ENCODE measurements at regions not wholly inside any gene's neighbourhood (a gene's known extent, or its start where the extent isn't known, plus 50 kb on each side); places are given as distances from the start of the nearest gene placed in this dataset.

DNA sequence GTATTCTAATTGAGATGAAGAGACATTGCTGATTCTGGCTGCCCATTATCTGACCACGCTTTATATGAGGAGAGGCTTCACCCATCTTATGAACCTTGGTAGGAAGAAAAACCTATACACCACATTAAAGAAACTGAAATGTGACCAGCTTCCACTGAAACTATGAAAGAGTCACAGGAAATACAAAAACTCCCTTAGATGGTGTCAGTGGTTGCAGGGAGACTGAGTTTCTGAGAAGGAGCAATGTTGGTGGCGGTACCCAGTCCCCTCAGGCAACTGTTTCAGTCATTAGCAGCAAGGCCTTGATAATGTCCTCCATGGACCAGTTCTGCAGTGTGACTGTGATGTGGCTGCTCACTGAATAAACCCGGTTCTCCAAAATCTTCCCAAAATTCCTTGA lies 110.5 kb upstream of the FTMT start:
- no peak for DNase-seq (ENCODE audit: low spot score)

DNA sequence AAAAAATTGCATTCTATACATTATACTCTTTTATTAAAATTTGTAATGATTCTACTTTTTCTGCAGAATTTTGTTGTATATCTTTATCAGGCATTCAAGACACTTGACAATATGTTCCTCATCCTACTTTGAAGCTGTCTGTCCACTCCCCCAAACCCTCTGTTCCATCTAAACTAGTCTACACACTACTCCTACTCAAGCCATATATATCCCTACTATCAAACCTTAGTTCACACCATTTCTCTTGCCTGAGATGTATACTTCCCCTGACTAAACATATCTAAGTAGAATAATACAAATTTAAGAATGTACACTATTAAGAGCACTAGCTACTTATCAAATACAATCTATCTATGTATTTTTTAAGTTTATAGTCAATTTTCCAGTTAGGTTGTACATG lies 107.1 kb upstream of the FTMT start:
- DNase-seq (ENCODE audit: low spot score): no peak

DNA sequence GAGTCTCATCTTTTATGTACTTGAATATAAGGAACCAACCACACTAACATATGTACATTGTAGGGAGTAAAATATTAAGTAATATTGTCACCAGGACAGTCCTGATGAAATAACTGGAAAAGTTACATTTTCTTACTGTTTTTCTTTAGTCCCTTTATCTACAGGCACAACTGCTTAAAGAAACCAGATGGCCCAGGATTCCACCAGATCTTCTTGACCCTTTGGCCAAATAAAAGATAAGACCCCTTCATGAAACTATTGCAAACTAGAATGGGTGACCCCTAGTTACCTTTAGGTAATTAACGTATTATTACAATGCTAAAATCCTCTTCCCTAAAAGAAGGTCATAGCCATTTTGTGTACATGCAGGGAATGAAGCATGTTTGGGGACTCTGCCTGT lies 106.3 kb upstream of the FTMT start:
- no peak for DNase-seq (ENCODE audit: low spot score)

DNA sequence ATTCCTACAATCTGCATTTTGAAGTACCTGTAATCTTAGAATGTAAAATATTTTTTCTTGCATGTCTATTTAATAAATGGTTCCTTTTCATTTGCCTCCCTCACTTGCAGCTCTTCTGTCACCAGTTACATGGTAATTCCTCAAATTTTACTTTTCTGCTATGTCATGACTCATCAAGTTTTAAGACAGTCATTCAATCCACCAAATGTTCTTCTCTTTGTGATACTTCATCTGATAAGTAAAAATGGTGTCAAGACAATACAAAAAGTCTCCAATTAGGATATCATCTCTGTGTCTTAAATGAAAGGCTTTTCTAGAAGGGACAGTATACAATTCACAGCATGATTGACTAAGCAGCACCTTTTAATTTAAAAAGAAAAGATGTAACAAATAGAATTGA lies 104.9 kb upstream of the FTMT start:
- DNase-seq (ENCODE audit: low spot score): no peak

DNA sequence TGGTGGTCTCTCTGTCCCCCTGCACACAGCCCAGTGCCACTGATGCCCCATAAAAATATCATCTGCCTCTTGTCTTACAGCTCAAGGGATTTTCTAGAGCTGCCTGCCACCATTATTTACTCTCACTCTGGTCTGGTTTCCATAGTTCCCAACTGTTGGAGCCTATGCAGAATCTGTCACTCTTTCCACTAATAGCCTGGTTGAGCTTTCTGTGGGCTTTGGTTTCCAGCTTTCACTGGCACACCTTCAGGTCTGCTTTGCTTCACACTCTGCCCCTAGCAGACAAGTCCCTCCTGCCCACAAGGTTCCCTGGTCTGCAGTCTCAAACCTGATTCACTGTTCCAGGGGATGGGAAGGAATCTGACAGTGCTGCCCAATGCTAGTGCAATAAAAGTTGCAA lies 103.0 kb upstream of the FTMT start:
- DNase-seq (ENCODE audit: low spot score): no peak

DNA sequence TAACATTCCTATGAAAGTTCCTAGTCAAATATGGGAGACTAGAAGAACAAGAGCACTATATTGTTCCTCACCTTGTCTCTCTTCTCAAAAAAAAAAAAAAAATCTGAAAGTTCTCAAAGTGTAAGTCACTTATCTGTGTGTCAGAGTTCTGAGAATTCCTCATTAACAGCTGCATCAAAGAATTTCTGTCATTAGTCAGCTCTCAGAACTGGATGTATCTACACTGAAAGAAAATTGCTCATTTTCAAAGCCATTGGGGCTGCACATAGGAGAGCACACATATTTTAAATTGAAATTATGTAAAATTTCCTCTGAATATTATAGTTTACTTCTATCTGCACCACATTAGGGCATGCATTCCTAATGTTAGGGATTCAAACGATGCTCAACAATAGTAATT lies 99.5 kb upstream of the FTMT start:
- no peak for DNase-seq (ENCODE audit: low spot score)

DNA sequence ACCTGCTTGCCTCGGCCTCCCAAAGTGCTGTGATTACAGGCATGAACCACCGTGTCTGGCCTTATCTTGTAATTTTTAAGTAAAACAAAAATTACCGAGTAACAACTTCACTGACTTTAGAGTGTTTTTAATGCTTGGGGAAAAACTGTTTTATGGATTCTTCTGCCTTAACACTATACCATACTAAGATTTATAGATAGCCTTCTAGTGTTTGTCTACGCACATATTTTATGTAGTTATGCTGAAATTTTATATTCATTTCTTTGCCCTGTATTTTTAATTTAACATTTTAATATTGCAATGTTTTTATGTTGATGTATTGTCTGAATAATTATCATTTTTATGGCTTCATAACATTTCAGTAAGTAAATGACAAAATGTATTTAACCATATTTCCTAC lies 96.4 kb upstream of the FTMT start:
- no peak for DNase-seq (ENCODE audit: low spot score)

DNA sequence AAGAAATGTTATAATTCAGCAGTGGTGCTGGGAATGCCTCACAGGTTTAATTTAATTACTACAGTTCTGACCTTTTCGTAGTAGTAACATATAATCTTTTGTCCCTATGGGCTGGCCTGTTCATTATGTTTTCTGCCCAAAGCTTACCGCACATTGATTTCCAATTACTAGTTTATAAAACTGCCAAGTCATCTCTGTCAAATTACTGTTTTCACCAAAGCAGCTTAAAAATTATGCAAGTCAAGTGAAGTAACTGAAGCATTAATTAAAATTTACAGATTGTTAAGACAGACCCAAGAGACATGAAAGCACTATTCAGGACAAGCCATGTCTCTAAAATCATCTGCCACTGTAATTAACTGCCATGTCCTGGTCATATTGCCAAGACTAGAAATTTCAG lies 93.9 kb upstream of the FTMT start:
- no peak for DNase-seq (ENCODE audit: low spot score)

DNA sequence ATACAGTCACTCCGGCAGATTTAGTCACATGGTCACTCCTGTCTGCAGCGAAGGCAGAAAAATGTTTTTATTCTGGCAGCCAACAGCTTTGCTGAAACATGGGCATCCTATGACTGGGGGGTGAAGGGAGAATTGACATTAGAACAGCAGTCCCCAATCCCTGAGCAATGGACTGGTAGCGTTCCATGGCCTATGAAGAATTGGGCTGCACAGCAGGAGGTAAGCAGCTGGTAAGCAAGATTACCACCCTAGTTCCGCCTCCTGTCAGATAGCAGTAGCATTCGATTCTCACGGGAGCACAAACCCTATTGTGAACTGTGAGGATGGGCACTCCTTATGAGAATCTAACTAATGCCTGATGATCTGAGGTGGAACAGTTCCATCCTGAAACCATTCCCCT lies 93.1 kb upstream of the FTMT start:
- no peak for DNase-seq (ENCODE audit: low spot score)

DNA sequence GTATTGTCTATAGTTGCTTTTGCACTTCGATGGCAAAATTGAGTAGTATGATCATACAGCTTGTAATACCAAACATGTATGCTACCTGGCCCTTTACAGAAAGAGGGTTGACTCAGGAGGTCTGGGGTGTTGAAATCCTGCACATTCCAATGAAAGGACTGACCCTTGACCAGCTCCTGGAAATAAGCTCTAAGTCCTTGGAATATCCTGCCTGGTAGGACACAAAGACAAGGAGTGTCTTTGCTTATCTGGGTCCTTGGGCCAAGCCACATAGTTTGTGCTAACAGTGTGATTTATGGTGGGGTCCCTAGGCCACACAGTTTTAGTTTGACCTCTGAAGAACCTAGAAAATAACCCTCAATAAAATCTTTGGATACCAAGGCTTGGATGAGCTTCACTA lies 89.3 kb upstream of the FTMT start:
- DNase-seq (ENCODE audit: low spot score): no peak

DNA sequence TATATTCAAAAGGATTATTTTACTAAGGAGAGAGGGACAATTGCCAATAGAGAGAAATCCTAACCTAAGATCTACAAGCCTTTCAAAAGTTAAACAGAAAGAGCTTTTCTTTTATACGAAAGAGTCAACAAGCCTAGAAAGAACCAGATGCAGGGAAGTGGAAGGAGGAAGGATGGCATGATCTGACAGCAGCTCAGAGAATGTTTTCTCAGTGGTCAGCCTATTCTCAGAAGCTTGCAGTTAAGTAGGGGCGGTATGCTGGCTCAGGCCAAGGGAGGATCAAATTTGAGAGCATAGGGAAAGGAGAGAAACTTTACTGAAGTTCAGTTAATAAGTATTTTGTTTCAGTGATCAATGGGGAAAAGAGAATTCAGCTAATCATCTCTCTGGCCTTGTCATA lies 88.0 kb upstream of the FTMT start:
- DNase-seq (ENCODE audit: low spot score): no peak

DNA sequence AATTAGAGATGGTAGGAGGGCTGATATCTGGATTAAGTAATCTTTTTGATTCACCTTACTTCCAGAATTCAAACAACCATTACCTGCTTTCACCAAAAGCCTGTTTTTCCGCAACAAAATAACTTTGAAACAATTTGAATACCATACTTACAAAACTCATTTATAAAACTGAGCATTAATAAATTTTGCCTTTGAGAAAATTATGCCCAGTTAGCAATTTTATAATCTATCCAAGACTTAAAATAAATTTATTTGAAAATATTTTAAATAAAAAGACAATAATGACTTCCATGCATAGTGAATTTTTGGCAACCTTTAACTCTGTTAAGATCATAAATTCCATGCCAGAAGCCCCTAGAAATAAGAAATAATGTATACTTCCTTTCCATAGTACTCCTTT lies 71.3 kb upstream of the FTMT start:
- no peak for DNase-seq (ENCODE audit: low spot score)

DNA sequence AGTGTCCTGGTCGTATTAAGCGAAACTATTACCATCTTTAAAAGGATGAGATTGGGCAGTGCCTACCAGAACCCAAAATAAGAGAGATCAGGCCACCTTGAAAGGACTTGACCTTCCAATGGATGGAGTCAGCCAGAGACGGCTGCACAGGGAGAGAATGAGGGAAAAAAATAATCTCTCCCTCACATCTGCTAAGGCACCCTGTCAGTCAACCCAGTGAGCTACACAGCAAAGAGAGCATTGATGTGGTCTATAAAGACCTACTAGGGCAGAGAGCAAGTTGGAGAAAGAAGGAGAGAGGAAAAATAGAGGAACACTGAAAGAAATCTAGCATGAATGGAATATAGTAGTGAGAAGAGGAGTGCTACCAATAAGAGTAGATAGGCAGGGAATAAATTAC lies 68.0 kb upstream of the FTMT start:
- no peak for DNase-seq (ENCODE audit: low spot score)

DNA sequence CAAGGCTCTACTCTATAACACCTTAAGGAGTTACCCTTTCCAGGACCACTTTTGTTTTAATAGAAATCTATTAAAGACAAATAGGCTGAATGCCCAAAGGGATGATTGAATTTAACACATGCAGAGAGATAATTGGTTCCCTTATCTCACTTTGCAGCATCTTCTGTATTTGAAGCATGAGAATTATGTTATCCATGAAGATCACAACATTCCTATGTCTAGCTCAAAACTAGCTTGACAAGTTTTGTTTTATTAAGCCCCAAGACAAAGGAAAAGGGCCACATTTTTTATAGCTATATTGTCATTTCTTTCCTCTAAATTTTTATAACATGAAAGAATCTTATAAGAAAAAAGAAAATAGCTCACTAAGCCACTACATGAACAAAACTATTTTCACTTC lies 57.9 kb upstream of the FTMT start:
- DNase-seq (ENCODE audit: low spot score): no peak

DNA sequence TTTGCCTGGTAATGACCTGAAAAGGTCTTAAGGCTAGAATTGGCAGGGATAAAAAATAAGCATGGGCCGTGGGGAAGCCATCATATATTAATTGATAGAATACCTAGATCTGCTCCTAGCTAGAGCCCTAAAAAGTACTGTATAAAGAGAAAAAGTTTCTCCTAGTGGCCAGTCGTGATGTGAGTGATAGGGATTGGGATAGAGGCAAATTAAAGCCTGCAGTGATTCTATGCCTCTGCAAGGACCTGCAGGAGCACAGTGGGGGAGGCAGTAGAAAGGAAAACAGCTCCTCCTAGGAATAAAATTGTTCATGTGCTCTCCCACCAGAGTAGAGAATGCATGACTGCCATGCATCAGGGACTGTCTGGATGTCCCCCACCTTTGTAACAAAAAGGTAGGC lies 56.2 kb upstream of the FTMT start:
- peak; percentile 17 for DNase-seq (ENCODE audit: low spot score)

DNA sequence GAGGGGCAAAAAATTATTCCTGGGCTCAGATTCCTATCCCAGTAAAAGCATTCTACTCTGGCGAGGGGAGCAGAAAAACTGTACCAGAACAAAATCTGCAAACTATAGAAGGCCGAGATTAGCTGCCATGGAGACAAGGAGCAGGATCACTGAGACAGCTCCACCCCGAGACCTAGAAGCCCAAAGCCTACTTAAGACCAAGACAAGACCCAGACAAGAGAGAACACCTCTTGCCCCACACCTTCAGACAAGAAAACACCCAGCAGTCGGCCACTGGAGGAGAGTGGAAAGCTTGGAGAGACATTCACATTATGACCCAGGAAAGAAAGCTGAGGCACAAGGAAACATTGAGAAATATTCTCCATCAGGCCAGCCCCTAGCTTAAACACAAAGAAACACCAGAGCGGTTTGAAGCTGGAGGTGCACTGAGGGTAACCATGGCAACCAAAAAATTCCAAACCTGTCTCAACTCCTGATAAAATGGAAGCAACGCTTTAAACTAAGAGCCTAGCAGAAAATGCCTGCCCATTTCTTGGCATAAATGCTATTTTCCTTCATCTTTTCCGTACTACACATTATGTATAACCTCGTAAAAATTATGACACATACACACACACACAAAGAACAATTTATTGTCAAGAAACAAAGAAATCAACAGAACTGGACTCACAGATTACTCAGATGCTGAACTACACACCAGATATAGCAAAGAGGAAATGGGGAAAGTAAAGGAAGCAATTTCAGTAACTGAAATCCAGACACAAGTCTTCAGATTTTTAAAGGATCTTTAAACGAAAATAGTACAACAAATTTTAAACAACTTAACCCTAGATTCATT lies 53.8 kb upstream of the FTMT start:
- DNase-seq (ENCODE audit: low spot score): peak; percentile 12
